Globus pallidus (tissue), 1 donor: ENCODE measurements at regions not wholly inside any gene's neighbourhood (a gene's known extent, or its start where the extent isn't known, plus 50 kb on each side); places are given as distances from the start of the nearest gene placed in this dataset.

ENCODE experiments used
- DNase-seq: peaks from one replicate; pipeline ENCODE4 v3.0.0-alpha.2; 2015; ENCODE audit warnings: low spot score

- DNase-seq = no peak
Measured at GRCh38 chr3:177512945-177513814, 315.9 kb upstream of the TBL1XR1 start.

- DNase-seq = peak; percentile 51
Measured at GRCh38 chr3:177513815-177514610, 316.7 kb upstream of the TBL1XR1 start.

DNA sequence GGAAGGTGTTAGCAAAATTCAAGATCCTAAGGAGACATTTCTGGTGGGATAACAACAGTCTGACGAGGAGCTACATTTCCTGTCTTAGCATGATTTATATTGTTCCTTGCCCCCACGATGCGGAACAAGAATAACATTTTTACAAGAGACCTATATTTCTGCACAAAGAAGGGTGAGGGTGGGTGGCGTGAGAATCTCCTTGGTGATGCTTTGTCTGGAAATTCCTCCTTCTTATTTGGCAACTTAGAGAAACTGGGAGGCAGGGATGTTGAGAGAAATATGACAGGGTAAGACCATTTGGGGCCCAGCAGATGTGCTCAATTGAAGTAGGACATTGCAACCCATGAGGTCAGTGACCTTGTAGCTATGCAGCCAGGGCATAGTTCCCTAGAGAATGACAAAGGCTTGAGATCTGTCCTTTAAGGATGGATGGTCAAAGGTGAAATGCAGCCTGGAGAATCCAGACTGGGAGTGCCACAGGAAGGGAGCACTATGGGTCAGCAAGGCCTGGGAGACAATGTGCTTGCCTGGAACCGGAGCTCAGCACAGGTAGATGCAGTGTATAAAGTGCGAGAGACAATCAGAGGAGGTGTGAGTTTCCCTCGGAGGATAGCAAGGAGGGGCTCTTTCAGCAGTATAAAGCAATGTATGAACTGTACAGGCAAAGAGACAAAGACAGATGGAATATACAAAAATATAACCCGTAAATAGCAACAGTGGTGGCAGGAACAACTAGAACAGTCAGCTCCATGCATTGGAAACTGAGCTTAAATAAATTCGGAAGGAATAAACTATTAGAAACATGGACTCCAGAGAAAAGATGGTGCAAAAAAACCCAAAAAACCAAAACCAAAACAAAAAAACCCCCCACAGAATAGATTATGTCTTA lies 317.6 kb upstream of the TBL1XR1 start:
- DNase-seq = no peak

DNA sequence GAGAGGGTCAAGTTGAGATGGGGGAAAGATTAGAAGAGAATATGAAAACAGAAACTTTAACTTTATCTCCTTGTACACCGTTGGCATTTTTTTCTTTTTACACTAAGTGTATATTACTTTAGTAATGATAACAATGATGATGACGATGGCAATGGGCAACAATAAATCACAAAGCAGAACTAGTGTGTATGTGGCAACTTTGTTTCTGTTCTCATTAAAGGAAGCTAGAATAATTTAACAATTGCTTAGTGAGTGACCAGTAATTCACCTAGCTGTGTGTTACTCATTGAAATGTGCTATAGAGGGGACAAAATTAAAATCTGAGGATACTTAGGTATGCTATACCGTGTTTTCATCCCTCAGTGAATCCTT lies 318.5 kb upstream of the TBL1XR1 start:
- no peak for DNase-seq

DNA sequence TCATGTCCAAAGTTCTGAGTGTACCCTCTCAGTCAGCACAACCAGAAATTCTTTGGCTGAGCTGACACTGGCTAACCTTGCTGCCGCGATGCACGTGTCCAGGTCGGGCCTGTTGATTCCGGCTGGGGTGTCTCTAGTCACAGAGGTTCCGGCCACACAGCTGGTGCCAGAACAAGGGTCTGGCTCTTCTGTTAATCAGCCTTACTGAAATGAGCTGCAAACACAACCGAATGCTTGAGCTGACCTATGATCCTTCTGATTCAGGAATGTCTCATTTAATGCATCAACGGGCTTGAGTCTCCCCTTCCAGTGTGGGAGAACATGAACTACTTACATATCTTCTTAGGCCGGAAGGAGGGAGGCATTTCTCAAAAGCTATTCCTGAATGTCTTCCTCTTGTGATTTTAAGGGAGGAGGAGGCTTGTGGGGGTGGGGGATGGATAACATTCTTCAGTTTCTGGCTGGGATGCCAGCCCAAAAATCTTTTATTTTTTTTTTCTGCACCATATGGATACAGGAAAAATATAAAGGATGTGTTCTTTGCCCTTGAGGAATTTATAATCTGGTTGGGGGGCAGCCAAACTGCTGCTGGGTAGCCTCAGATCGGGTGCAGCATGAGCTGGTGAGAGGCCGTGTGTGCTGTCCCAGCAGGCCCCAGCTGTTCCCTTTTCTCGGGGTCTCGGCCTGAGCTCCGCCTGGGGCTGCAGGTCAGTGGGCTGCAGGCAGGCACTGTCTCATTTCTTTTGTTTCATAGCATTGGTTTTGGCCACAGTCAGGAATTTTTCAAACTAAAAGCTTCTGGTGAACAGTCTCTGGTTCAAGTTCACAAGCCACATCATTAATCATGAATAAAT lies 319.1 kb upstream of the TBL1XR1 start:
- no peak for DNase-seq

DNA sequence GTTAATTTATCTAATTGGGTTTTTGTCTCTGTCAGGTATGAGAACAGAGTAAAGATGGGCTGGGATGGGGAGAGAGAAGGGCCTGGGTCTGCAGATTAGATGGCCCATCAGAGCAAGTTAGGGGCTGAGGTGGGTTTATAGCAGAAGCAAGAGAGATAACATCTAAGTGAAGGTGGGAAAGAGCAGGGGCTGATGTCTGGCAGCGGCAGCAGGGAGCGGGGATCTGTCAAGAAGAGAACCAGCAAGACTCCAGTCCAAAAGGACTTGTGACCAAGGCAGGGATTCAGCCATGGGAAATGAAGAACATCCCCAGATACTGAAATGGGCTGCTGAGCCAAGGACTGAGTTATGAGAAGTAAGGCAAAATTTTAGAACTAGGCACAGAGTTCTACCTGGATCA lies 320.6 kb upstream of the TBL1XR1 start:
- no peak for DNase-seq

DNA sequence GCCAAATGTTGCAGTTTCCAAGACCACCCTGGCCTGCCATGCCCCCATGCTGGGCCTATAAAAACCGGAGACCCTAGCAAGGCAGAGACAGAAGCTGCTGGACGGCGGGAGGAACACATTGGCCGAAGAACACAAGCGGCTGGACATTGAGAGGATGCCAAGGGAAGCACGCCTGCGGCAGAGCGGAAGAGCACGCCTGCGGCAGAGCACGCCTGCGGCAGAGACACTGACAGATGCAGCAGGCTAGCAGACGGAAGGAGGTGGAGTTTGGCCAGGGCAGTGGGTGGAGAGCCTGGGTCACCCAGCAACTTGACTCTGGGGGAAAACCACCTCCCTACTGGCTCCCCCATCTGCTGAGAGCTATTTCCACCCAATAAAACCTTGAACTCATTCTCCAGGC lies 322.3 kb upstream of the TBL1XR1 start:
- DNase-seq = no peak

DNA sequence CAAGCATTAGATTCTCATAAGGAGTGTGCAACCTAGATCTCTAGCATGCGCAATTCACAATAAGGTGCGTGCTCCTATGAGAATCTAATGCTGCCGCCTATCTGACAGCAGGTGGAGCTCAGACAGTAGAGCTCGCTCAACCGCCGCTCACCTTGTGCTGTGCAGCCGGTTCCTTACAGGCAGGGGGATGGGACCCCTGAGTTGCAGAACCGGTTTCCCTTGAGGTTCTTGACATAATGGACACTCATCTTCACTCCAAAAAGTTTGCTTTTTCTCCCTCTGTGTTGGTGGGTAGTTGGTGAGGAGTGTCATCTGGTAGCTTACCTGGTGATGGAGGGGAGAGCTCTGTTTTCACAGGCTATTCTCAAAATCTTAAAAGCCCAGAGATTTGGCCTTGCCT lies 324.0 kb upstream of the TBL1XR1 start:
- DNase-seq = no peak

GRCh38 chr3:177522051-177522450 lies 324.8 kb upstream of the TBL1XR1 start:
- no peak for DNase-seq

DNA sequence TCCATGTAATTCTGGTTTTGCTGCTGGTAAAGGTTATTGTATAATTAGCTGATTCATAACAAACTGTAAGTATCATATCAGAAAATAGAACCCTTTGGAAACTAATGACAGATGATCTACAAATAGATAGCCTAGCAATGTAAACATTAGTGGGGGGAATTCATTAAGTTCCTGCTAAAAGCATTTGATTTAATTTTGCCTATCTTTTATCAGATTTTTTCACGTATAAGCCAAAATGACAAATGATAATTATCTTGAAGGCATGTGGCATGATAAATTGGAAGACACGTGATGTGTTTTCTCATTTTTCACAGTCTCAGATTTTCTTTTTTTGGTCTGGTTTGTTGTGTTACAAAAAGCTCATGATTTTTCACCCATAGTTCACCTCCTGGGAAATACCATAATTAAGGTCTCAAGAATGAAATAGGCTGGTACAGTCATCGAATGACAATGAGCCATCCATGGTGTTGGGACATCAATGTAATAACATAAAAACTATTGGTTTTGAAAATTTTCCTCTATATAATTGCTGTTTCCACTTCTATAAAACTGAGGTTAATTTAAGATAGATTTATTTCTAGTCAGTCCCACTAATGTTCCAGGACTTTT lies 325.9 kb upstream of the TBL1XR1 start:
- no peak for DNase-seq

- DNase-seq = no peak
Measured at GRCh38 chr3:177523872-177524438, 326.7 kb upstream of the TBL1XR1 start.

- DNase-seq = no peak
Measured at GRCh38 chr3:177524742-177525141, 327.5 kb upstream of the TBL1XR1 start.

- no peak for DNase-seq
Measured at GRCh38 chr3:177525414-177525813, 328.1 kb upstream of the TBL1XR1 start.

DNA sequence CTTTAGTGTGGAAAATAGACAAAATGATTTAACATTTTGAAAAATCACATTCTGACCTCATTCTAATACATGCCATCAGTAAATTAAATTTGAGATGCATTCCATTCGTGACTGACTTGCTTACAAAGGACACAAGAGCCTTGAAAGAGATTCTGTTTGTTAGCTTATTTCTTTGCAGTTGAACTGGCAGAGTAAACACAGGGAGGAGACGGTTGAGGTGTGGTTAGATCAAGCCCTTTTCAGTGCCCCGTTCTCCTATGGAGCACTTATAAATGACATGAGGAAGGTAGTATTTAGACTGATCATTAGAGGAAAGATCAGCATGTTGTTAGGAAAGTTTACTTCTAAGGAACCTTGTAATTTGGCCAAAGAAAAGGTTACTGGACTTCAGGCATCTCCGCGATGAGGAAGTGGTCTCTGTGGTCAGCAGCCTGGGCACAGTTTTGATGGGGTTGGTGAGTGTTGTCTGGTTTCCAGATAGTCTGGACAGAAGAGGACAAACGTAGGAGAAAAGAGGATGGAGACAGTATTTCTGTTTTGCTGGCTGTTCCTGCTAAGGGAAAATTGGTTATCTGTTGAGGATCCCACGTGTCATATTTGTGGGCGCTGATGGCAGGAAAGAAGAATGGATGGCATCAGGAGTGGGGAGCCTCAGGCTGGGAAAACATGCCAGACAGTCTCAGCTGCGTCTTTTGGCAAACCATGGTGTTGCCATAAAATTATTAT lies 328.9 kb upstream of the TBL1XR1 start:
- DNase-seq = peak; percentile 53

DNA sequence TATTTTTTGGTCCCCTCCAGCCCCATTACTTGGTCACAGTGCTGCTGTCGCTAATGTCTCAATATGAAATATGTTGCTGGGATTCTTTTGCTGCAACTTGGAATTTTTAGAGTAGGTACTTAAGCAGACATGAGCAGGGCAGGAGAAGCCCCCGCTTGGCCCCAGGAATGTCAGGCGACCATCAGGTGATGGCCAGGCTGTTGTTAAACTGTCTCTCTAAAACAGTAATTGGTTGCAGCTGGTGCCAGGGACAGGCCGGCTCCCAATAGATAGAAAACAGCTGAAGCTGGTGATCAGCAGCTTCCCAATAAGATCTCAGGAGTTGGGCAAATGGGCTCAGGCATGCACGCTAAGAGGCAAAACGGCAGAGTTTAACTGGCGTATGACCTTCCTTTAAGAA lies 329.9 kb upstream of the TBL1XR1 start:
- no peak for DNase-seq

DNA sequence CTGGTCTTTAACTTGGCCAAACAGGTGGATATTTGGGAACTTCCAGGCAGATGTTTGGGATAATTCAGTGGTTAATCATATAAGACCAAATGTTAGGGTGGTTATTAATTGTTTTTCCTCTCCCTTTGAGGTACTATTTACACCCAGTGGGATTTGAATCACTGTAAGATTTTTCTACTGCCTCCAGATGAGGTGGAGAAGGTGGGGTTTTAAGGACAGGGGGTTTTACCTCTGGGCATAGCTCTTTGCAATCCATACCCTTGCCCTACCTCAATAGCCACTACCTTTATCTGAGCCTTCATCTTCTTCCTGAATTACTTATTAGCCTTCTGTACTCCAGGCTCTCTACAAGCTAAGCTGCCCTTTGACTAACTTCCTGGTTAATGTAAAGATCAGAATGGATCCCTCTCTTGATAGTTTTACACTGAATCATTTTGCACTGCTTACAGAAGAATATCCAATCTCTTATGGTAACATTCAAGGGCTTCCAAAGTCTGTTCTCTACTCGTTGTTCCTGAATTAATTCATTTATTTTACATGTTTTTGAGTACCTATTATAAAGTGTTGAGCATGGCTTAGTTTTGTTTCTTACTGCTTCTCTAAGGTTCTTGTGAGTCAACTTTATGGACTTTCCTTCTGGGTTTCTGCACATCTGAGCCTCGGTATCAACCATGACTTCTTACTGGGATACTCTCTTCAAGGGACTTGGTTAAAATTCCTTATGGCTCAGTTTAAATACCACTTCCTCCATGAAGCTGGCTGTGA lies 331.2 kb upstream of the TBL1XR1 start:
- no peak for DNase-seq

DNA sequence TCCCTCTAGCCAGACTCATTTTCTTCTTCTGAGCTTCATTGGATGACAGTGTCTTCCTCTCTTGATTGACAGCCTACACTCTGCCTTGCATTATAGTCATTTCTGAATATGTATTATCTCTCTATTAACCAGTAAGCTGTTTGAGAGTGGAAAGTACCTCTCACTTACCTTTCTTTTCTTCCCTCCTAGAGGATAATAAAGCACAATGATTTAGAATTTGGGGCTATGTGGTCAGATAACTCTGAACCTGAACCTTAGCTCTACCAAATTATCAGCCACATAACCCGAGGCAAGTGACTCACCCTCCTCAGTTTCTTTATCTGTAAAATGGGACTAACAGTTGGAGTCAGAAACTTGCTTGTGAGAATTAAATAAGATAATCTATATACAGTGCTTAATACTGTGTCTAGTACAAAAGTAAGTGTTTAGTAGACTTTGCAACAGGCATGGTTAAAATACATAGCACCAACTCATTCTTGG lies 331.8 kb upstream of the TBL1XR1 start:
- no peak for DNase-seq

DNA sequence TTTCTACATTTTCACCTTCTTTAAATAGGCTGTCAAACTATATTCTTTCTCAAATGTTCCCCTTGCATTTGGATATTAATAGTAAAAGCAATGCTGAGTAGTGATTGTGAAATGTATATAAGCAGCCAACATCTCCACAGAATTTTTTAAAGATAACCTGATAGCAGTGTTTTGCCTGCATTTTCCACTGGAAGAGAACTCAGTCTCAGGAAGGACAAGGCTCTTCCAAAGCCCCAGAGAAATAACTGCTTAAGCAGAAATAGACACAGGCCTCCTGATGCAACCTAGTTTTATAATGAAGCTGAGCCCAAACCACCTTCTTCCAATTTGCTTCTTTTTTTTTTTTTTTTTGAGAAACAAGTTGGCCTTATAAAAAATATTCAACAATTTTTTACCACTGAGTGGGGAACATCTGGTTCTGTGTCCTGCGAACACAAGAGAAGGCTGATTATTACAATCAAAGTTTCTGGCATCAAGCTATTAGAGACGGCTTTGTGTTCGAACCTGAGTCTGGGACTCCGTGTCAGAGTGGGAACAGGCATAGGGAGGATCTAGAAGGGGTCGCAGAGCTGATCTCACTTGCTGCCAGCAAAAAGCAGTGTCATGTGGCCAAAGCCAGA lies 332.5 kb upstream of the TBL1XR1 start:
- no peak for DNase-seq

DNA sequence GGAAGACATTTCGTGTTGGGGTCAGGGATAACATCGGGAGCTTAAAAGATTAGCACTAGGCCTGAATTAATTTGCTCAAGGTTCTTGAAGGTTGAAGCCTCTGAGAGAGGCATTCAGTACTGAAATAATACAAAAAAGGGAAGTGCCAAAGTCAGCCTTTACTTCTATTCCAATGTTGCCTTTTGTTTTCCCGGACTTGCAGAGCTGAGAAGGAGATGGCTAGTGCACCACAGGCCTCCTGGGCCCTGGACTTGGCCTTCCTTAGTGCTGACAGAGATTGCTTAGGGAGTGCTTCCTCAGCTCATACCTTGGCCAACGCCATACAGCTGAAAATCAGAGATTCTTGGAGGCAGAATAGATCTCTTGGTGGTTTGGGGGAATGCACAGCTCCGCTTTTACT lies 333.6 kb upstream of the TBL1XR1 start:
- no peak for DNase-seq
